Transverse colon (tissue), 4 donors: ENCODE measurements at regions not wholly inside any gene's neighbourhood (a gene's known extent, or its start where the extent isn't known, plus 50 kb on each side); places are given as distances from the start of the nearest gene placed in this dataset.

Source experiments
- CTCF ChIP-seq, 5 experiments: fragments of 200-600 bp in 3 of 5; fragments of 450-650 bp in 2 of 5; sonication (generic) in 3 of 5; IDR thresholded peaks; 1 replicate in 2 of 5; 2 replicates in 3 of 5; pipeline ENCODE4 v1.5.1; 2016 to 2017; ENCODE audit warnings: antibody characterized with exemption in 5 of 5, inconsistent platforms in 3 of 5, mild to moderate bottlenecking in 2 of 5, moderate library complexity in 1 of 5
- POLR2A ChIP-seq: fragments of 450-650 bp; IDR thresholded peaks from one replicate; pipeline ENCODE4 v1.6.1; 2016; ENCODE audit warnings: antibody characterized with exemption, mild to moderate bottlenecking, moderate library complexity
- POLR2AphosphoS5 ChIP-seq, 3 donors: sonication (generic); formaldehyde crosslinking; IDR thresholded peaks; one replicate each; pipeline ENCODE4 v1.6.1; 2016; ENCODE audit warnings: antibody characterized with exemption in 3 of 3

GRCh38 chr2:84290537-84290936 lies 168.5 kb downstream of the SUCLG1 start:
- TF ChIP-seq POLR2A (no peak), CTCF (IDR thresholded peaks at IDR 0.05) (no peak), POLR2AphosphoS5 (IDR thresholded peaks at IDR 0.05) (no peak)
